HepG2 (cell line): ENCODE measurements at regions not wholly inside any gene's neighbourhood (a gene's known extent, or its start where the extent isn't known, plus 50 kb on each side); places are given as distances from the start of the nearest gene placed in this dataset.

Experiments
- ATAC-seq: fragments of 200-7000 bp; cut with Tn5 transposase; 3 replicates; pipeline ENCODE4 v1.9.1; 2020; ENCODE audit warnings: mild to moderate bottlenecking, moderate library complexity
- BruUV-seq: library from RNA; stranded (reverse); fragments of 400-500 nt; replicated peaks from 2 replicates; lab custom pipeline; 2021; lab: Mats Ljungman, UMichigan
- CTCF ChIA-PET: fragments of 300-600 bp; formaldehyde crosslinking; extraction: SDS; loops from one replicate; lab custom pipeline; 2021; ENCODE audit warnings: low total read pairs, inconsistent platforms, low intra/inter-chr PET ratio; lab: Yijun Ruan, JAX
- POLR2A ChIA-PET: fragments of 350-600 bp; sonication (Branson Sonifier 250); formaldehyde crosslinking; loops from one replicate; lab custom pipeline; 2020; ENCODE audit warnings: antibody characterized with exemption, inconsistent platforms; lab: Yijun Ruan, JAX
- DNase-seq: peaks from one replicate; pipeline ENCODE4 v3.0.0-alpha.2; 2015; ENCODE audit warnings: low spot score
- FAIRE-seq: peaks from 3 replicates; lab custom pipeline; 2011; peaks lifted over from hg19 to GRCh38; lab: Jason Lieb, UNC
- H2AFZ ChIP-seq: one replicate; pipeline ENCODE4 v1.6.1; 2011; ENCODE audit warnings: low read length, inconsistent platforms
- H3K27ac ChIP-seq: fragments of 300-600 bp; 3 replicates; pipeline ENCODE4 v1.8.0; 2011; ENCODE audit warnings: mixed run types, mild to moderate bottlenecking, mixed read lengths, low read length, inconsistent platforms; ENCODE audit not compliant: insufficient read depth; ENCODE audit errors: extremely low read length
- H3K27me3 ChIP-seq, 2 experiments: fragments of 200-600 bp in 1 of 2; 2 replicates in 1 of 2; 3 replicates in 1 of 2; pipeline versions ENCODE4 v1.6.0 to v1.8.0; 2011; ENCODE audit warnings: low read length in 2 of 2, mild to moderate bottlenecking in 2 of 2, moderate library complexity in 2 of 2, inconsistent platforms in 1 of 2; ENCODE audit not compliant: insufficient read depth in 2 of 2, control insufficient read depth in 1 of 2
- H3K36me3 ChIP-seq, 2 experiments: fragments of 200-600 bp in 1 of 2; replicated peaks in 1 of 2; 2 replicates in 1 of 2; 3 replicates in 1 of 2; pipeline versions ENCODE4 v1.5.1 to v1.8.0; 2011; ENCODE audit warnings: low read length in 2 of 2, inconsistent platforms in 1 of 2; ENCODE audit not compliant: insufficient read depth in 2 of 2, control insufficient read depth in 1 of 2
- H3K4me1 ChIP-seq: 2 replicates; pipeline ENCODE4 v1.5.1; 2012; ENCODE audit warnings: low read length, inconsistent platforms; ENCODE audit not compliant: insufficient read depth
- H3K4me2 ChIP-seq: 2 replicates; pipeline ENCODE4 v1.6.0; 2011; ENCODE audit warnings: low read depth, low read length, inconsistent platforms
- H3K4me3 ChIP-seq, 3 experiments: fragments of 200-600 bp in 1 of 3; sonication (generic), shearing (Covaris generic) in 1 of 3; replicated peaks in 1 of 3; 2 replicates each; pipeline ENCODE4 v1.5.1; 2011 to 2016; ENCODE audit warnings: low read length in 3 of 3, inconsistent platforms in 2 of 3, low read depth in 2 of 3, mild to moderate bottlenecking in 2 of 3, control low read depth in 1 of 3, mixed read lengths in 1 of 3; ENCODE audit not compliant: insufficient read depth in 1 of 3
- H3K79me2 ChIP-seq: one replicate; pipeline ENCODE4 v1.6.1; 2011; ENCODE audit warnings: low read length, inconsistent platforms; ENCODE audit not compliant: insufficient read depth
- H3K9ac ChIP-seq: 2 replicates; pipeline ENCODE4 v1.6.0; 2011; ENCODE audit warnings: mild to moderate bottlenecking, low read depth, low read length, inconsistent platforms; ENCODE audit not compliant: insufficient read depth
- H3K9me3 ChIP-seq: 2 replicates; pipeline ENCODE4 v1.5.1; 2012; ENCODE audit warnings: mild to moderate bottlenecking, low read length
- H4K20me1 ChIP-seq: 2 replicates; pipeline ENCODE4 v1.6.0; 2011; ENCODE audit warnings: inconsistent platforms, mild to moderate bottlenecking, low read length, moderate library complexity; ENCODE audit not compliant: insufficient read depth
- AGO1 ChIP-seq: fragments of 200-400 bp; formaldehyde crosslinking; IDR thresholded peaks from 2 replicates; pipeline ENCODE4 v1.6.1; 2017; ENCODE audit warnings: mild to moderate bottlenecking, low read depth, low read length, moderate library complexity; ENCODE audit not compliant: poor library complexity, severe bottlenecking
- ATM ChIP-seq: fragments of 450-650 bp; IDR thresholded peaks from 2 replicates; pipeline ENCODE4 v1.7.1; 2017; ENCODE audit warnings: mild to moderate bottlenecking, borderline replicate concordance
- DRAP1 ChIP-seq: IDR thresholded peaks from 2 replicates; pipeline ENCODE4 v1.6.1; 2016; ENCODE audit warnings: missing genetic modification reagents, missing compliant biosample characterization
- GZF1 ChIP-seq: sonication (generic); formaldehyde crosslinking; IDR thresholded peaks from 2 replicates; pipeline ENCODE4 v1.5.1; 2020; ENCODE audit warnings: mild to moderate bottlenecking, missing genetic modification reagents
- HNF1B ChIP-seq: sonication (generic); formaldehyde crosslinking; IDR thresholded peaks from 2 replicates; pipeline ENCODE4 v1.5.1; 2020; ENCODE audit warnings: mild to moderate bottlenecking, moderate library complexity, missing genetic modification reagents
- HOXA5 ChIP-seq: sonication (generic); formaldehyde crosslinking; IDR thresholded peaks from 2 replicates; pipeline ENCODE4 v1.4.0; 2020; ENCODE audit warnings: missing genetic modification reagents
- HOXD1 ChIP-seq: sonication (generic); formaldehyde crosslinking; IDR thresholded peaks from 2 replicates; pipeline ENCODE4 v1.5.0; 2020; ENCODE audit warnings: missing genetic modification reagents
- NFRKB ChIP-seq: fragments of 450-650 bp; IDR thresholded peaks from 2 replicates; pipeline ENCODE4 v1.6.1; 2017
- PCBP2 ChIP-seq: fragments of 200-400 bp; formaldehyde crosslinking; optimal IDR thresholded peaks from 2 replicates; pipeline ENCODE3; 2018; ENCODE audit warnings: low read length, low read depth; ENCODE audit not compliant: poor library complexity, severe bottlenecking
- RBM22 ChIP-seq: fragments of 200-400 bp; formaldehyde crosslinking; optimal IDR thresholded peaks from 2 replicates; pipeline ENCODE3; 2017; ENCODE audit warnings: mild to moderate bottlenecking, low read length, moderate library complexity
- REXO4 ChIP-seq: sonication (generic); formaldehyde crosslinking; IDR thresholded peaks from 2 replicates; pipeline ENCODE4 v1.8.0; 2022; ENCODE audit warnings: missing genetic modification reagents, mild to moderate bottlenecking, borderline replicate concordance
- SMYD3 ChIP-seq: sonication (generic); formaldehyde crosslinking; IDR thresholded peaks from 2 replicates; pipeline ENCODE4 v1.8.1; 2023; ENCODE audit warnings: mild to moderate bottlenecking, missing genetic modification reagents
- SRSF4 ChIP-seq: fragments of 200-400 bp; formaldehyde crosslinking; IDR thresholded peaks from one replicate; pipeline ENCODE4 v1.6.1; 2018; ENCODE audit warnings: mild to moderate bottlenecking, low read depth, low read length, moderate library complexity; ENCODE audit not compliant: poor library complexity, severe bottlenecking
- ZNF33B ChIP-seq: sonication (generic); formaldehyde crosslinking; IDR thresholded peaks from 2 replicates; pipeline ENCODE4 v1.5.1; 2020; ENCODE audit warnings: mild to moderate bottlenecking, missing genetic modification reagents
- ZNF501 ChIP-seq: sonication (generic); formaldehyde crosslinking; IDR thresholded peaks from 2 replicates; pipeline ENCODE4 v1.5.1; 2020; ENCODE audit warnings: mild to moderate bottlenecking, moderate library complexity, missing genetic modification reagents
- ZNF512 ChIP-seq: sonication (generic); formaldehyde crosslinking; IDR thresholded peaks from 2 replicates; pipeline ENCODE4 v1.4.0; 2020; ENCODE audit warnings: mild to moderate bottlenecking, missing genetic modification reagents
- ZNF546 ChIP-seq: sonication (generic); formaldehyde crosslinking; conservative IDR thresholded peaks from 2 replicates; pipeline ENCODE4 v1.8.1; 2023; ENCODE audit warnings: mild to moderate bottlenecking, missing genetic modification reagents
- ZNF607 ChIP-seq: sonication (generic); formaldehyde crosslinking; IDR thresholded peaks from 2 replicates; pipeline ENCODE4 v1.5.1; 2020; ENCODE audit warnings: missing genetic modification reagents, mild to moderate bottlenecking, borderline replicate concordance
- ZNF670 ChIP-seq: sonication (generic); formaldehyde crosslinking; IDR thresholded peaks from 2 replicates; pipeline ENCODE4 v1.8.0; 2022; ENCODE audit warnings: mild to moderate bottlenecking, missing genetic modification reagents, borderline replicate concordance
- ZNF710 ChIP-seq: sonication (generic); formaldehyde crosslinking; IDR thresholded peaks from 2 replicates; pipeline ENCODE4 v1.5.0; 2020; ENCODE audit warnings: mild to moderate bottlenecking, missing genetic modification reagents, borderline replicate concordance
- WGBS: methylation state at CpG from one replicate; pipeline ENCODE4 v1.1.6; 2017; ENCODE audit warnings: low lambda C conversion rate; 5-methylcytosine and 5-hydroxymethylcytosine counted together
- in situ Hi-C: cut with HindIII; loops from 2 replicates; pipeline ENCODE4 v1.10.0; 2017; ENCODE audit warnings: low pct_unique_long_range_greater_than_20kb; ENCODE audit not compliant: extremely low pct_ligation_motif_present
- intact Hi-C: fragments of 100-400 bp; cut with micrococcal nuclease; formaldehyde crosslinking; loops from one replicate; pipeline ENCODE4 v1.10.0; 2022; ENCODE audit not compliant: unreplicated experiment

- TF ChIP-seq ZNF607 (no peak), NFRKB (no peak), ZNF501 (CRISPR knock-in tag) (no peak), ZNF512 (CRISPR knock-in tag) (no peak), PCBP2 (no peak), ZNF546 (CRISPR knock-in tag) (no peak), ATM (no peak), HOXA5 (CRISPR knock-in tag) (no peak), HOXD1 (CRISPR knock-in tag) (no peak)
- TF ChIP-seq, all 625 proteins: peak for 0
Observed at GRCh38 chr7:32395168-32395567, 95.0 kb downstream of the LSM5 start (continued).

GRCh38 chr7:32393861-32394260 is 96.3 kb downstream of the LSM5 start:
- H2AFZ ChIP-seq: no peak overlapping the region
- intact Hi-C loops (no loop called here), in situ Hi-C loops (no loop called here)
- no peaks in the 10 kb centered on the region for H3K27me3 ChIP-seq
- no peak overlapping the region for H3K27ac ChIP-seq
- no peaks in the 10 kb centered on the region for H3K36me3 ChIP-seq
- no peaks in the 10 kb centered on the region for H3K9me3 ChIP-seq
- DNase-seq (no peak), FAIRE-seq (no peak), ATAC-seq (no peak)
- ChIA-PET POLR2A (no interaction called here), CTCF (no interaction called here)
- H3K4me1 ChIP-seq: no peaks in the 10 kb centered on the region
- no TSS peak for BruUV-seq
- no peaks in the 10 kb centered on the region for H4K20me1 ChIP-seq
- H3K9ac ChIP-seq: no peak overlapping the region
- WGBS: 0% methylated on average over 1 of the region's 1 CpG
- H3K4me2 ChIP-seq: no peak overlapping the region
- TF ChIP-seq ZNF710: no peak
- no peak for TF ChIP-seq ZNF670 (CRISPR knock-in tag)
- no peak for TF ChIP-seq PCBP2
- no peak for TF ChIP-seq AGO1
- TF ChIP-seq SRSF4: no peak
- TF ChIP-seq GZF1 (CRISPR knock-in tag): no peak
- no peak for TF ChIP-seq REXO4
- no peak for TF ChIP-seq HNF1B (CRISPR knock-in tag)
- TF ChIP-seq RBM22: no peak
- TF ChIP-seq DRAP1 (CRISPR knock-in tag): no peak
- no peak for TF ChIP-seq ZNF33B (CRISPR knock-in tag)
- TF ChIP-seq SMYD3 (CRISPR knock-in tag): no peak
- no peaks in the 10 kb centered on the region for H3K79me2 ChIP-seq
- no peak overlapping the region for H3K4me3 ChIP-seq
